NCI-H146 treated with DMSO at 0.1 percent for 48 hours (cell line): ENCODE measurements at regions not wholly inside any gene's neighbourhood (a gene's known extent, or its start where the extent isn't known, plus 50 kb on each side); places are given as distances from the start of the nearest gene placed in this dataset.
"Not testable (repeated sequence)": the region's sequence is repeated elsewhere in the genome, so short reads cannot be mapped to it uniquely, and the experiment has no call there.

Source experiments
- DNase-seq: peaks from one replicate; lab custom pipeline; 2025; ENCODE audit not compliant: unreplicated experiment; lab: John Stamatoyannopoulos, UW

DNA sequence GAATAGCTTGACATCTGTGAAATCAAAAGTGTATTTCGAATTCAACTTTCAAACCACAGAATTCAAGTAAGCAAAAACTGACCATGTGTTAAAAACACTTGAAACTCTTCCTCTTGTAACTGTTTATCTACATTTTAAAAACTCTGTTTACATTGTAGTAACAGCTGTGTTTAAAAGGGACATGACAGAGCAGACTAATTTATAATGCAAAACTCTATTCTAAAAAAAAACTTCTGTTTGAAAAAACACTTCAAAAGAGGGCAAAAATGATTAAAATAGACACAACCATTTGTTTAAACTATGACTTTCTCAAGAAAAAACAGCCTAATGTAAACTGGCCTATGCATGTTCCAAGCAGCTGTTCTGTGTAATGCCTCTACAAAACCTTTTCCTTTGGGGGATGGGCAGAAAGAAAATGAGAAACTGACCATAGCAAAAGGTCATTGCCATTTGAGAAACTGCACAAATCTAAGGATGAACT is 149.1 kb upstream of the HMGA2 start:
- DNase-seq = no peak

GRCh38 chr12:65678172-65678571 is 146.1 kb upstream of the HMGA2 start:
- not testable (repeated sequence) for DNase-seq

GRCh38 chr12:65681226-65681625 is 143.1 kb upstream of the HMGA2 start:
- DNase-seq = no peak

GRCh38 chr12:65682112-65682511 is 142.2 kb upstream of the HMGA2 start:
- DNase-seq = no peak

DNA sequence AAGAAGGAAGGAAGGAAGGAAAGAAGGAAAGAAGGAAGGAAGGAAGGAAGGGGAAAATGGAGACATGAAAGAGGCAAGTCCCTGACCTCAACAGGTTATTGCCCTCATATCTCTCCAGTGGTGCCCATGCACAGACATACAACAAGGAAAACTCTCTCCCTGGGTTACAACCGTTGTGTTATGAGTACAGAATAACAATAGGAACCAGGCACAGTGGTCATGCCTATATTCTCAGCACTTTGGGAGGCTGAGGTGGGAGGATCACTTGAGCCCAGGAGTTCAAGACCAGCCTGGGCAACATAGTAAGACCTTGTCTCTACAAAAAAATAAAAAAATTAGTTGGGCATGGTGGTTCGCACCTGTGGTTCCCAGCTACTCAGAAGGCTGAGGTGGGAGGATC is 139.4 kb upstream of the HMGA2 start:
- DNase-seq = no peak

- DNase-seq = no peak
These were observed 138.8 kb upstream of the HMGA2 start for GRCh38 chr12:65685514-65685913.

DNA sequence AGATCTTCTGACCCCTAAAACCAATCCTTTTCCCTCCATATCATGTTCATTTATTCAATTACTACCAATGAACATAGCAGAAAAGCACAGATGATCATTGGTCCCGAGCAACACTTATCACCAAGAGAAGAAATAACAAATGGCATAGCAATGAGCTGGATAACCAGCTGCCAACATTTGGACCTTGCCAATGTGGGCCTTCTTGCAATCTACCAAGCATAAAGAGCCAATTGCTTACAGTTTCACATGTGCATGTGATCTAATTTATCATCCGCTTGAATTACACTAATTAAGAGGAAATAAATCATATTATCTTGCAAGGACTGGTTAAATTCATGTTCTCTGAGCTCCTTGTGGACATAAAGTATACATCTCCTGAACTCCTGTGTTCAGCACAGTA is 134.8 kb upstream of the HMGA2 start:
- no peak for DNase-seq

DNA sequence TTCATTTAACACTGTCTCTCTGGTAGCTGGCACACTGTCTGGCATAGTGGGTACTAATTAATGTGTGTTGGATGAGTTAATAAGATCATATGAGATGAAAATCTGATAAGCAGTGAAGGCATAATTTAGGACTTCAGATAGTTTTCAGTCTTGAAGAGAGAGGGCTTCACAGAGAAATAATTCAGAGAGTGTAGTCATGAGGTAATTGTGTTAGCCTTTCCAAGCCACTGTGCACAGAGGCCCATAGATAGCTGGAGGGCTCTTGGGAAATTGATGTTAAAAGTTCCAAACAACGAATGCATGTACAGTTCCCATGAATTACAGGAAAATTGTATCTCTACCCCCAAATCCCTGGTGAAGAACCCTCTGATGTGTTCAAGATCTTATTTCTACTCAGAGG is 133.8 kb upstream of the HMGA2 start:
- DNase-seq = no peak

- DNase-seq = no peak
These were observed 130.2 kb upstream of the HMGA2 start for GRCh38 chr12:65694130-65694529.

DNA sequence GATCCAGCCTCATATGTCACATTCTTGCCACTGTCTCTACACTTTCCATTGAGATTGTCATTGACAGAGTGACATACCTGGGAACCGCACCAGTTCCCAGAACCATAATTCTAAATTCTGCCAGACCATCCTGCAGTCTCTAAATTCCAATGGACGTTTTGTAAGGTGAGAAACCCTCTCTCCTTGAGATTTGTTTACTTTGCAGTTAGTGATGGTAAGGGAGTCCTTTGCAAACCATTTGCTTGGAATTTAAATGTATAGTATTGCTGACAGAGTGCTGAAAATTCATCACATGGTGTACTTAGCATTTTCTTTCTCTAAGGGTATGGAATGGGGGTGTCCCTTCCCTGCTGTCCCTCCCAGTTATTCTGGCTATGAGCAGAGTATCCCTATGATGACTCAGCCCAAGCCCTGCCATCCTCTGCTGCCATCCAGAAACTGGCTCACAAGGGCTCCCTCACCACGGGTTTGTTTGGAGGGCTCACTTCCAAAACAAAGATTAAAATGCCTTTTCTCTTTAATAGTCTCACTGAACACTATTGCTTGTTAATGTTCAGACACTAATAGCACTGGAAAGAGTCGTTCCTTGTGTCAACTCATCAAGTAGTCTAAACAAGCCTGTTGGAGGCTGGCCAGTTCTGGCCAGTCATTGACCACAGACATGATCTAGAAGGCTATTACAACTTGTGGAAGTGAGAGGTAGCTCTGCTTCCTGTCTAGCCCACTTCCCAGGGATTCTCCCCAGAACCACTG is 129.0 kb upstream of the HMGA2 start:
- DNase-seq = no peak

- no peak for DNase-seq
These were observed 128.1 kb upstream of the HMGA2 start for GRCh38 chr12:65696227-65696626.

- no peak for DNase-seq
These were observed 125.0 kb upstream of the HMGA2 start for GRCh38 chr12:65699251-65699650.

GRCh38 chr12:65703176-65703575 is 121.1 kb upstream of the HMGA2 start:
- no peak for DNase-seq

DNA sequence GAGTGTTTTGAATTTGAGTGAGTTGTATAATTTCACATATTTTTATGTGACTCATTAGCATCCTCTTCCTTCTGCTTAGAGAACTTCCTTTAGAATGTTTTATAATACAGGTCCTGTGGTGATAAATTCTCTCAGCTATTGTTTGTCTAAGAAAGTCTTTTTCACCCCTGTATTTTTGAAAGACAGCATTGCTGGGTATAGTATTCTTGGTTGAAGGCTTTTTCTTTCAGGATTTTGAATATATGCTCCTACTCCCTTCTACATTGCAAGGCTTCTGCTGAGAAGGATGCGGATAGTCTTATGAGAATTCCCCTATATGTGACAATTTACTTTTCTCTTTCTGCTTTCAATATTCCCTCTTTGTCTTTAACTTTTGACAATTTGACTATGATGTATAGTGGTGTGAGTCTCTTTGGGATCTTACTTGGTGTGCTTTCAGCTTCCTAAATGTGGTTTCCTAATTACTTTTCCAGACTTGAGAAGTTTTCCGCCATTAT is 118.9 kb upstream of the HMGA2 start:
- DNase-seq = no peak

- no peak for DNase-seq
These were observed 117.2 kb upstream of the HMGA2 start for GRCh38 chr12:65707051-65707450.

DNA sequence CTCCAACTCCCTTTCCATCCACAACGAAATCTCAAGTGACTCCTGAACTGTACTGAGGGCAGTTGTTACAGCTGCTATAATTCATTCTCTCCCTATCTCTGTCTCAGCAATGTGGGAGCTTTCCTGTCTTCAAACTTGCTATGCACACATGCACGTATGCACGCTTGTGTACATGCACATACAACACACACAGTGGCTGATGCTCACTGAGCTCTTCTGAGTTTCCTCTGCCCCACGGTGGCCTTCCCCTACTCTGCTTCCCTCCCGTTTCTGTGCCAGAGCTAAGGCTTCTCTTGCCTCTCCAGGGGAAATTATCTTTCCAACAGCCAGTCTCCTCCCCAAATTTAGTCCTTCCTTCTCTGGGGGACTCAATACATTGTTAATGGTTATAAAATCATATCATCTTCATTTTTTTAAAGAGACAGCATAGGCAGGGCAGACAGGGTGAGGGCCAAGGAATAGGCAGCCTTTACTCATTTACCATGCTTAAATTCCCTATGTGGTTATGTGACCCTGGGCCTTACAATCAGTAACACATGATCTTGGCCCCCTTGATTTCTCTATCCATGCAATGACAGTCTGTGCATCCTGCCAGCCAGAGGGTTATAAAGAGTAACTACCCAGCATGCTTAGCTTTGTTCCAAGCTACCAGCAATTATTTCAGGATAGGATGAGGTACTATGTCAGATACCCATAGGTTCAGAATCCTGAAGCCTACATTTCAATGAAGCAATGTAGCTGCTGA is 111.9 kb upstream of the HMGA2 start:
- DNase-seq = no peak

DNA sequence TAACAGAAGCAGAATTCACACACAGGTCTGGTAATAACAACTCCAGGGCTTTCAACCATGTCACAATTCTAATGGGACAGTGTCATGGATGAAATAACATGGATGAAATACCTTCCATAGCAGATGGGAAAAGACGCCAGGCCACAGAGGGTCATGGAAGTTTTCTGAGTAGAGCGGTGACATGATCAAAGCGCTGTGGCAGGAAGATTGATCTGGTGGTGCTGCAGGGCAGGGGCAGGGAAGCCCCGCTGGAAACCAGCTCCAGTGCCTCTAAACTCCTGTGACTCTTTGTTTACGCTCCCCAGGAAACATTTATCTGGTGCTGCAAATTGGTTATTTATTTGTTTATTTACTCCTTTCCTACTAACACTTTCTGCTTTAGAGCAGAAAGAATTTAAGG is 108.3 kb upstream of the HMGA2 start:
- DNase-seq = no peak

GRCh38 chr12:65720136-65721130 is 103.8 kb upstream of the HMGA2 start:
- no peak for DNase-seq

- DNase-seq = no peak
These were observed 102.6 kb upstream of the HMGA2 start for GRCh38 chr12:65721541-65722190.

GRCh38 chr12:65725376-65725775 is 98.9 kb upstream of the HMGA2 start:
- no peak for DNase-seq

DNA sequence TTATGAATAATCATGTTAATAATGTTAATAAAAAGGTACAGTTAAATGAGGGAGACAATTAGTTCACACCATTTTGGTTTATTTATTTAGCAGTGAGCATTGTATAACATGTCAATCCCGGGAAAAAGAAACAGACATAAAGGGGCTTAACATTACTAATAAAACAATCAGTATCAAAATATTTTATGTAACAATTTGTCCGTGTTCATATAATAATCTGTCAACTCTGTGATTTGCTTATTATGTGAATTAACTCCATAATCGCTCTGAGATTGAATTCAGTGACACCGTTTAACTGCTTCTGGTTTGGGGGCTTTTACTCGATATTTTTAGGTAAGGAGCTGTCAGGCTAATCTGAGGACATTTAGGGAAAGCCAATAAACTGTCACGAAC is 95.8 kb upstream of the HMGA2 start:
- DNase-seq = no peak
